SK-N-SH treated with all-trans-retinoic acid at 6 μM for 48 hours (cell line): ENCODE measurements at regions not wholly inside any gene's neighbourhood (a gene's known extent, or its start where the extent isn't known, plus 50 kb on each side); places are given as distances from the start of the nearest gene placed in this dataset.

ENCODE experiments used
- GLIS3 ChIP-seq: fragments of 250-450 bp; sonication (Bioruptor Pico); IDR thresholded peaks from 2 replicates; pipeline ENCODE4 v1.5.0; 2020; ENCODE audit warnings: mild to moderate bottlenecking, moderate library complexity
- ISL1 ChIP-seq: fragments of 250-450 bp; sonication (Bioruptor Pico); IDR thresholded peaks from 2 replicates; pipeline ENCODE4 v2.1.2; 2022; ENCODE audit warnings: mild to moderate bottlenecking, moderate library complexity
- TF ChIP-seq, protein P1 (sequence below): fragments of 250-450 bp; sonication (Bioruptor Pico); IDR thresholded peaks from 2 replicates; pipeline ENCODE4 v1.5.0; 2020; ENCODE audit warnings: mild to moderate bottlenecking, moderate library complexity
- TF ChIP-seq, protein P2 (sequence below): fragments of 250-450 bp; sonication (Bioruptor Pico); IDR thresholded peaks from 2 replicates; pipeline ENCODE4 v1.5.1; 2020; ENCODE audit warnings: low read depth, mild to moderate bottlenecking, moderate library complexity

- TF ChIP-seq, protein P1, sequence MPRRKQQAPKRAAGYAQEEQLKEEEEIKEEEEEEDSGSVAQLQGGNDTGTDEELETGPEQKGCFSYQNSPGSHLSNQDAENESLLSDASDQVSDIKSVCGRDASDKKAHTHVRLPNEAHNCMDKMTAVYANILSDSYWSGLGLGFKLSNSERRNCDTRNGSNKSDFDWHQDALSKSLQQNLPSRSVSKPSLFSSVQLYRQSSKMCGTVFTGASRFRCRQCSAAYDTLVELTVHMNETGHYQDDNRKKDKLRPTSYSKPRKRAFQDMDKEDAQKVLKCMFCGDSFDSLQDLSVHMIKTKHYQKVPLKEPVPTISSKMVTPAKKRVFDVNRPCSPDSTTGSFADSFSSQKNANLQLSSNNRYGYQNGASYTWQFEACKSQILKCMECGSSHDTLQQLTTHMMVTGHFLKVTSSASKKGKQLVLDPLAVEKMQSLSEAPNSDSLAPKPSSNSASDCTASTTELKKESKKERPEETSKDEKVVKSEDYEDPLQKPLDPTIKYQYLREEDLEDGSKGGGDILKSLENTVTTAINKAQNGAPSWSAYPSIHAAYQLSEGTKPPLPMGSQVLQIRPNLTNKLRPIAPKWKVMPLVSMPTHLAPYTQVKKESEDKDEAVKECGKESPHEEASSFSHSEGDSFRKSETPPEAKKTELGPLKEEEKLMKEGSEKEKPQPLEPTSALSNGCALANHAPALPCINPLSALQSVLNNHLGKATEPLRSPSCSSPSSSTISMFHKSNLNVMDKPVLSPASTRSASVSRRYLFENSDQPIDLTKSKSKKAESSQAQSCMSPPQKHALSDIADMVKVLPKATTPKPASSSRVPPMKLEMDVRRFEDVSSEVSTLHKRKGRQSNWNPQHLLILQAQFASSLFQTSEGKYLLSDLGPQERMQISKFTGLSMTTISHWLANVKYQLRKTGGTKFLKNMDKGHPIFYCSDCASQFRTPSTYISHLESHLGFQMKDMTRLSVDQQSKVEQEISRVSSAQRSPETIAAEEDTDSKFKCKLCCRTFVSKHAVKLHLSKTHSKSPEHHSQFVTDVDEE (CRISPR knock-in tag): no peak
- TF ChIP-seq GLIS3 (CRISPR knock-in tag): no peak
- TF ChIP-seq, protein P2, sequence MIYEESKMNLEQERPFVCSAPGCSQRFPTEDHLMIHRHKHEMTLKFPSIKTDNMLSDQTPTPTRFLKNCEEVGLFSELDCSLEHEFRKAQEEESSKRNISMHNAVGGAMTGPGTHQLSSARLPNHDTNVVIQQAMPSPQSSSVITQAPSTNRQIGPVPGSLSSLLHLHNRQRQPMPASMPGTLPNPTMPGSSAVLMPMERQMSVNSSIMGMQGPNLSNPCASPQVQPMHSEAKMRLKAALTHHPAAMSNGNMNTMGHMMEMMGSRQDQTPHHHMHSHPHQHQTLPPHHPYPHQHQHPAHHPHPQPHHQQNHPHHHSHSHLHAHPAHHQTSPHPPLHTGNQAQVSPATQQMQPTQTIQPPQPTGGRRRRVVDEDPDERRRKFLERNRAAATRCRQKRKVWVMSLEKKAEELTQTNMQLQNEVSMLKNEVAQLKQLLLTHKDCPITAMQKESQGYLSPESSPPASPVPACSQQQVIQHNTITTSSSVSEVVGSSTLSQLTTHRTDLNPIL: no peak
- TF ChIP-seq ISL1 (CRISPR knock-in tag): no peak
Measured at GRCh38 chr10:131816941-131817700, 83.7 kb upstream of the PPP2R2D start.
